B cell (primary cell): ENCODE measurements at regions not wholly inside any gene's neighbourhood (a gene's known extent, or its start where the extent isn't known, plus 50 kb on each side); places are given as distances from the start of the nearest gene placed in this dataset.

Experiments
- ATAC-seq: fragments of 200-7000 bp; cut with Tn5 transposase; one replicate; pipeline ENCODE4 v1.10.0; 2021; ENCODE audit warnings: low read depth, mild to moderate bottlenecking, moderate number of reproducible peaks, moderate library complexity
- CTCF ChIA-PET: fragments of 350-600 bp; sonication (Branson Sonifier 250); formaldehyde crosslinking; loops from one replicate; lab custom pipeline; 2021; ENCODE audit warnings: antibody characterized with exemption, inconsistent platforms; lab: Charles Lee
- POLR2A ChIA-PET: fragments of 350-600 bp; sonication (Branson Sonifier 250); formaldehyde crosslinking; loops from one replicate; lab custom pipeline; 2021; ENCODE audit warnings: antibody characterized with exemption; lab: Charles Lee
- DNase-seq: peaks from one replicate; pipeline ENCODE4 v3.0.0; 2013
- H2AFZ ChIP-seq: 2 replicates; pipeline ENCODE4 v1.6.1; 2012; ENCODE audit warnings: mild to moderate bottlenecking, low read depth, low read length; ENCODE audit not compliant: insufficient read depth, poor library complexity, severe bottlenecking
- H3K27ac ChIP-seq, 2 donors: 1 replicate in 1 of 2; 2 replicates in 1 of 2; pipeline ENCODE4 v1.5.1; 2012 to 2013; ENCODE audit warnings: low read length in 2 of 2, mild to moderate bottlenecking in 2 of 2, moderate library complexity in 1 of 2
- H3K27me3 ChIP-seq, 4 experiments: fragments of 200-600 bp in 1 of 4; sonication (generic) in 1 of 4; replicated peaks in 1 of 4; 1 replicate in 2 of 4; 2 replicates in 2 of 4; pipeline versions ENCODE4 v1.6.1 to v1.7.0; 2013 to 2016; ENCODE audit warnings: low read length in 3 of 4, mild to moderate bottlenecking in 2 of 4, mixed read lengths in 1 of 4, moderate library complexity in 1 of 4; ENCODE audit not compliant: insufficient read depth in 4 of 4, control insufficient read depth in 3 of 4; ENCODE audit errors: control extremely low read depth in 1 of 4
- H3K36me3 ChIP-seq, 2 experiments: replicated peaks in 1 of 2; 1 replicate in 1 of 2; 2 replicates in 1 of 2; pipeline versions ENCODE4 v1.6.1 to v1.7.1; 2013; ENCODE audit warnings: low read length in 1 of 2; ENCODE audit not compliant: insufficient read depth in 2 of 2, control insufficient read depth in 1 of 2; ENCODE audit errors: control extremely low read depth in 1 of 2, extremely low read depth in 1 of 2
- H3K4me1 ChIP-seq, 2 donors: fragments of 200-600 bp in 1 of 2; sonication (generic) in 1 of 2; 1 replicate in 1 of 2; 2 replicates in 1 of 2; pipeline versions ENCODE4 v1.5.1 to v1.6.1; 2013 to 2017; ENCODE audit warnings: low read length in 2 of 2; ENCODE audit not compliant: control insufficient read depth in 2 of 2, insufficient read depth in 2 of 2
- H3K4me2 ChIP-seq: replicated peaks from 2 replicates; pipeline ENCODE3; 2012; ENCODE audit warnings: mild to moderate bottlenecking, low read depth, low read length; ENCODE audit not compliant: poor library complexity, severe bottlenecking
- H3K4me3 ChIP-seq, 5 experiments: fragments of 200-600 bp in 1 of 5; sonication (generic) in 1 of 5; 1 replicate in 3 of 5; 2 replicates in 2 of 5; pipeline versions ENCODE4 v1.5.1 to v1.7.0; 2011 to 2016; ENCODE audit warnings: low read length in 4 of 5, mild to moderate bottlenecking in 4 of 5, low read depth in 2 of 5, control low read depth in 1 of 5, moderate library complexity in 1 of 5; ENCODE audit not compliant: insufficient read depth in 1 of 5; ENCODE audit errors: control extremely low read depth in 1 of 5, extremely low read depth in 1 of 5
- H3K79me2 ChIP-seq: fragments of 200-600 bp; sonication (generic); one replicate; pipeline ENCODE4 v1.6.0; 2016; ENCODE audit warnings: low read length; ENCODE audit not compliant: control insufficient read depth, insufficient read depth
- H3K9ac ChIP-seq: fragments of 200-600 bp; sonication (generic); 2 replicates; pipeline ENCODE4 v1.6.1; 2017; ENCODE audit warnings: mild to moderate bottlenecking, low read length, moderate library complexity
- H3K9me3 ChIP-seq, 3 donors: one replicate each; pipeline versions ENCODE4 v1.6.1 to v1.7.1; 2013; ENCODE audit warnings: low read length in 2 of 3; ENCODE audit not compliant: control insufficient read depth in 2 of 3, insufficient read depth in 1 of 3; ENCODE audit errors: control extremely low read depth in 1 of 3
- H4K20me1 ChIP-seq: 2 replicates; pipeline ENCODE4 v1.6.0; 2012; ENCODE audit warnings: mild to moderate bottlenecking, low read length; ENCODE audit not compliant: insufficient read depth, control insufficient read depth, poor library complexity, severe bottlenecking
- H3K27ac Mint-ChIP-seq: one replicate; pipeline ENCODE4 v1.8.0; 2021; ENCODE audit warnings: mixed read lengths
- H3K27me3 Mint-ChIP-seq: one replicate; pipeline ENCODE4 v1.8.0; 2021; ENCODE audit warnings: mixed read lengths
- H3K4me1 Mint-ChIP-seq: one replicate; pipeline ENCODE4 v1.8.0; 2021; ENCODE audit warnings: mixed read lengths
- H3K4me3 Mint-ChIP-seq: one replicate; pipeline ENCODE4 v1.8.0; 2021; ENCODE audit warnings: mixed read lengths
- H3K9me3 Mint-ChIP-seq: one replicate; pipeline ENCODE4 v1.8.0; 2022; ENCODE audit warnings: mixed read lengths; ENCODE audit not compliant: insufficient read depth
- EZH2 ChIP-seq: IDR thresholded peaks from 2 replicates; pipeline ENCODE4 v1.6.1; 2012; ENCODE audit warnings: borderline replicate concordance, low read depth, mild to moderate bottlenecking, moderate library complexity, low read length; ENCODE audit not compliant: insufficient read depth, poor library complexity, severe bottlenecking
- WGBS: methylation state at CpG from one replicate; pipeline ENCODE4 v1.1.5; 2013; ENCODE audit warnings: missing lambda C conversion rate; ENCODE audit not compliant: insufficient coverage; 5-methylcytosine and 5-hydroxymethylcytosine counted together
- intact Hi-C: fragments of 100-400 bp; cut with micrococcal nuclease; formaldehyde crosslinking; loops from one replicate; pipeline ENCODE4 v1.10.0; 2022
- TF ChIP-seq, protein P1 (sequence below): fragments of 200-600 bp; IDR thresholded peaks from one replicate; pipeline ENCODE4 v1.8.0; 2022; ENCODE audit warnings: antibody characterized with exemption, mild to moderate bottlenecking

GRCh38 chr6:920512-920911, 227.6 kb upstream of the EXOC2 start:
- H3K27ac Mint-ChIP-seq = no peak overlapping the region
- ATAC-seq (no peak), DNase-seq (no peak)
- Histone ChIP-seq H3K4me2 (no peak overlapping the region), H3K27ac (no peak overlapping the region), H3K36me3 (no peaks in the 10 kb centered on the region), H2AFZ (no peak overlapping the region), H3K9me3 (peaks cover 0 to 32% (median 9%) of the 10 kb centered on the region in 3 donors), H3K79me2 (no peaks in the 10 kb centered on the region), H3K4me3 (no peak overlapping the region), H4K20me1 (no peaks in the 10 kb centered on the region), H3K4me1 (no peaks in the 10 kb centered on the region), H3K9ac (no peak overlapping the region), H3K27me3 (peaks cover 0 to 4% (median 3%) of the 10 kb centered on the region in 4 experiments)
- peaks cover 13% of the 10 kb centered on the region for H3K27me3 Mint-ChIP-seq
- WGBS = 96% methylated on average over 8 of the region's 9 CpGs
- peaks cover 12% of the 10 kb centered on the region for H3K9me3 Mint-ChIP-seq
- intact Hi-C loops = no loop called here
- TF ChIP-seq, protein P1, sequence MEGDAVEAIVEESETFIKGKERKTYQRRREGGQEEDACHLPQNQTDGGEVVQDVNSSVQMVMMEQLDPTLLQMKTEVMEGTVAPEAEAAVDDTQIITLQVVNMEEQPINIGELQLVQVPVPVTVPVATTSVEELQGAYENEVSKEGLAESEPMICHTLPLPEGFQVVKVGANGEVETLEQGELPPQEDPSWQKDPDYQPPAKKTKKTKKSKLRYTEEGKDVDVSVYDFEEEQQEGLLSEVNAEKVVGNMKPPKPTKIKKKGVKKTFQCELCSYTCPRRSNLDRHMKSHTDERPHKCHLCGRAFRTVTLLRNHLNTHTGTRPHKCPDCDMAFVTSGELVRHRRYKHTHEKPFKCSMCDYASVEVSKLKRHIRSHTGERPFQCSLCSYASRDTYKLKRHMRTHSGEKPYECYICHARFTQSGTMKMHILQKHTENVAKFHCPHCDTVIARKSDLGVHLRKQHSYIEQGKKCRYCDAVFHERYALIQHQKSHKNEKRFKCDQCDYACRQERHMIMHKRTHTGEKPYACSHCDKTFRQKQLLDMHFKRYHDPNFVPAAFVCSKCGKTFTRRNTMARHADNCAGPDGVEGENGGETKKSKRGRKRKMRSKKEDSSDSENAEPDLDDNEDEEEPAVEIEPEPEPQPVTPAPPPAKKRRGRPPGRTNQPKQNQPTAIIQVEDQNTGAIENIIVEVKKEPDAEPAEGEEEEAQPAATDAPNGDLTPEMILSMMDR = no peak
- no peak for TF ChIP-seq EZH2
- H3K4me3 Mint-ChIP-seq = no peak overlapping the region
- ChIA-PET POLR2A (no interaction called here), CTCF (no interaction called here)
- no peaks in the 10 kb centered on the region for H3K4me1 Mint-ChIP-seq

DNA sequence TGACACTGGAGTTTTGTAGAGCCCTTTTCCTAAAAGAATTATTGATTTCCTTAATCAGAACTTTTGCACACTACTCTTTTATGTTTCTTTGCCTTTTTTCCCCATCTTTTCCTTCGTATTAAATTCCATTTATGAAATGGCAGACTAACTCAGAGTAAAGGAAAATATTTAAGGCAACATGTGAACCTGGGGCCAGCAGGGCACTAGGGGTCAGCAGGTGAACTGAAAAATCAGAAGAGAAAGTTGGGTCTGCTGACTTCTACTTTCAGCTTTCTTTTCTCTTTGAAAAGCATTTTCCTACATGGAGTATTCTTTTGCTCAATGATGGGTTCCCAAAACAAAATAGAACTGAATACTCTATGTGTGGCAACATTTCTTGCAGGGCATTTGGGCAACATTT, 226.6 kb upstream of the EXOC2 start:
- no peak overlapping the region for H3K4me2 ChIP-seq
- H4K20me1 ChIP-seq = no peaks in the 10 kb centered on the region
- POLR2A ChIA-PET = no interaction called here
- ATAC-seq (no peak), DNase-seq (no peak)
- H3K9me3 ChIP-seq = peaks cover 0 to 30% (median 9%) of the 10 kb centered on the region in 3 donors
- no peak overlapping the region for H3K4me3 ChIP-seq
- no peak overlapping the region for H2AFZ ChIP-seq
- peaks cover 0 to 7% (median 3%) of the 10 kb centered on the region in 4 experiments for H3K27me3 ChIP-seq
- WGBS = no CpG with 5 or more reads among the region's 1 CpG
- no peak overlapping the region for H3K9ac ChIP-seq
- no peaks in the 10 kb centered on the region for H3K36me3 ChIP-seq
- intact Hi-C loops = no loop called here
- H3K27ac ChIP-seq = no peak overlapping the region
- no peak overlapping the region for H3K4me3 Mint-ChIP-seq
- CTCF ChIA-PET = no interaction called here
- no peak for TF ChIP-seq EZH2
- TF ChIP-seq, protein P1 = no peak
- no peak overlapping the region for H3K27ac Mint-ChIP-seq
- no peaks in the 10 kb centered on the region for H3K4me1 ChIP-seq
- H3K4me1 Mint-ChIP-seq = no peaks in the 10 kb centered on the region
- peaks cover 13% of the 10 kb centered on the region for H3K27me3 Mint-ChIP-seq
- no peaks in the 10 kb centered on the region for H3K79me2 ChIP-seq
- peaks cover 12% of the 10 kb centered on the region for H3K9me3 Mint-ChIP-seq
